Glomerular endothelial cell (primary cell): ENCODE measurements at regions not wholly inside any gene's neighbourhood (a gene's known extent, or its start where the extent isn't known, plus 50 kb on each side); places are given as distances from the start of the nearest gene placed in this dataset.

Experiments used
- DNase-seq: peaks from one replicate; pipeline ENCODE4 v3.0.0-alpha.2; 2011; ENCODE audit warnings: low read depth, low spot score; ENCODE audit errors: extremely low read depth

DNA sequence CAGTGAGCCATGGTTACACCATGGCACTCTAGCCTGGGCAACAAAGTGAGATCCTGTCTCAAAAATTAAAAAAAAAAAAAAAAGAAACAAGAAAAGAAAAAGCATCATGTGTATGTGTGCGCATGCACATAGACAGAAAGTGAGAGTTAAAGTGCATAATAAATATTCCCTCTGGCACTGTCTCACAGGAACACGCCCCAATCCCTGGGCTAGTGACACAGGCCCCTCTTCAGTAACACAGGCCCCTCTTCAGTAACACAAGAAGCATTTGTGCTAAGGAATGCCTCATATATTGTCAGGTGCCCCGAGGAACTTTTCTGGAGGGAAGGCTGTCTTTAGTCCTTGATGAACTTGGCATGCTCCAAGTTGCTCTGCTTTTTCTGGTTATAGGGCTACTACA lies 57.5 kb downstream of the RPL27A start:
- no peak for DNase-seq

DNA sequence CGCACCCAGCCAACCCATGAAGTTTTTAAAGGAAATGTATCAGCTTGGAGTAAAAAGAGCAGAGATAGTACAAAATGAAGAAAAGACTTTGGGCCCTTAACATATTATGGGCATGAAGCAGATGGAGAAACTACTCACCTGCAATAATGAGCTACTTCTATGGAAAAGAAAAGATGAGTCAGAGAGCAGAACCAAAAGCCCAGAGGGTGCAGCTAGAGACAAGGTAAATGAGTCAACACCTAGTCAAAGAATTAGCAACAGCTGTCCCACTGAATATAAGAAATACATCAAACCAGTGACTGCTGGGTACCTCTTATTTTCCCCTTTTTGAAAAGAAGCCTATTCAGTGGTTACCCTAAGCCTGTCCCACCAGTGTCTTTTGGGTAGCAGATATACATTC lies 61.8 kb downstream of the RPL27A start:
- no peak for DNase-seq

DNA sequence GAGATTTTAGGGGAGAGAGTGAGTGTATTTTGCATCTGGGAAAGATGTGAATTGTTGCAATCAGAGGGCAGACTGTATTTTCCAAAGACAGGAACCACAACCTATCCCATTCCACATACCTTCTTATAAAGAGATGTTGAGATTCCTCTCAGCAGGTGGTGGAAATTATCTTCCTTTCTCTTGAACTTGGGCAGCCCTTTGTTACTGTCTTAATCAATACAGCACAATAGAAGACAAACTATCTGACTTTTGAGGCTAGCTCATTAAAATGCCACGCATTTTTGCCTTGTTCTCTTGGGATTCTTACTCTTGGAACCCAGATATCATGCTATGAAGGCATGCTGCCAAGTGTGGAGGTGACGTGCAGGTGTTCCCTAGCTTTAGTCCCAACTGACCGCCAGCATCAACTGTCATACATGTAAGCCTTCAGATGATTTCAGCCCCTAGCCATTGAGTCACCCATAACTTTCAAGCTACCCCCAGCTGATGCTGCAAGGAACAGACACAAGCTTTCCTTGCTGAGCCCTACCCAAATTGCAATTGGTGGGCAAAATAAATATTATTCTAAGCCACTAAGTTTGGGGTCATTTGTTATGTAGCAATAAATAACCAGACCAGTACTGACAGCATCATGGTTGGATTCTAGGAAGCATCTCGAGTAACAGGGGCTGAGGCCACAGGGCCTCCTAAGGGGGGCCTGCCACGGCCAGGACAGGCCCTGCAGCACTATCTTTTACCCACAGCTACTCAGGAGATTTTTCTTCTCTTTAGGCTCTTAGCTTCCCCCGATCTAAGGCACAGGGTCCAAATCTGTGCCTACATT lies 63.0 kb downstream of the RPL27A start:
- no peak for DNase-seq

DNA sequence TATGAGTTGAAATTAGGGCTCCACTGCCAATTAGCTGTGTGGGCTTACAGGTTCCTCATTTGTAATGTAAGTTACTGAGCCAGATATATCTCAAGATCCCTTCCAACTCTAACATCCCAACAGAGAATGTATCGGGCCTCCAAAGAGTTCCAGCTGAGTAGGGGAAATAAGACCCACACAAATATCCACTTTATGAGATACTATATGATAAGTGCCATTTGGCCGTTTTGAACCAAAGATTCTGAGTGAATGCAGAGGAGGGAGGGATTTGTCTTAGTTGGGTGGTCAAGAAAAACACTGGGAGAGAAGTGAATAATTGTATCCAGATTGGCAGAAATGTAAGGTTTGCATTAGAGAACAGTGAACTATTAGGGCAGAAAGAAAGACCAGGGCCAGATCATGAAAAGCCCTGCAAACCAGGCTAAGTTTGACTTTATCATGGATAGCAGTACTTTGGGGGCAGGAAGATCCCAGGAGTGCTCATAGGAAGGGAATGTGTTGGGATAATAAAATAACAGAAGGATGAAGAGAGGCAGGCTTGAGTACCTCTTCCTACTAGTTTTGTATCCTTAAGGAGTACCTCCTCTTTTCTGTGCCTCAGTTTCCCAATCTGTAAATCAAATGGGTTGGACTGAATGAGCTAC lies 63.9 kb downstream of the RPL27A start:
- no peak for DNase-seq

DNA sequence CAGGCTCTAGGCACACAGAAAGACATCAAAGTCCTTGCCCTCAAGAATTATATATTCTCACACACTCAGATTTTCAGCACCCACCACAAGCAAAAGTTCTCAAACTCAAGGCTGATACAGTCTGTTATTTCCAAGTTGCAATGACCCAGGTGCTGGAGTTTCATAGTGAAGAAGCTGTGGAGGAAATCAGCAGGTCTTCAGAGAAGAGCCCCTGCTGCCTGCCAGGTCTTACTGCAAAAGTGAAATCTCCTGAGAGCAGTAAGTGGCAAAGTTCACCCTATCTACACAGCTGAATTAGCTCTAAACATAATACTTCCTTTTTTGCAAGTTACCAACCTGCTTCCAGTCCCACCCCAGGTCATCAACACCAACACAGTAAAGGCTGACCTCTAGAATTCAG lies 64.6 kb downstream of the RPL27A start:
- no peak for DNase-seq

DNA sequence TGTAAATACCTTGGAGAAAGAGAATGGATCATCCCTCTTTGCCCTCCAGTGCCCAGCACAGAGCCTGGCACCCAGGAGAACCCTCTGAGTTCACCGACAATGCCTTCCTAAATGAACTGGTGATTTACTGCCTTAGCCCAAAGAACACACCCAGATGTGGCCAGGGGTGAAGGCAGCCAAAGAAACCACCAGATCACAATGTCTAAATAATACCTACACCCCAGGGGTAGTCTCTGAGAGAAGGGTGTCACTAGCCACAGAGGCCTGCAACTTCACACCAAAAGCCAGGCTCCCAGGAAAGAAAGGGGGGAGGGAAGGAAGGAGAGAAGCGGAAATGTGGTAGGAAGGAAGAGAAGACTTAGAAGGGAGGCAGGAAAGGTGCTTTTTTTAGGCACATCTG lies 65.7 kb downstream of the RPL27A start:
- no peak for DNase-seq

DNA sequence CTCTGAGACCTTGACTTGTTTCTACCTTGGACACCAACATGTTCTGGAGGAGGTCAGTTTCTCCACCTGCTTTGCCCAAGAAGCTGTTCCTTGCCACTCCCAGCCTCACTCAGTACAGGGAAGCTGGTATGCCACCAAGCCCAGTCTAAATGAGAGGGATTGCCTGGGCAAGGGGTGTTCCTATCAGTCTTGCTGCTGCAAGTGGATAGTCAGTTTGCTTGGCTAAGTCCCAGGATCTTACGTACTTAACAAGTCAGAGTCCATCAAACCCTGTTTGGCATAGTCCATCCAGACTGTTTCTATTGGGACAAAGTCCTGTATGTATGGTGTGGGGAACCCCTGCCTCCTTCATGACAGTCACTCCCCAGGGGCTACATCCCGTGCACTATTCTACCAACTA lies 66.6 kb downstream of the RPL27A start:
- no peak for DNase-seq

DNA sequence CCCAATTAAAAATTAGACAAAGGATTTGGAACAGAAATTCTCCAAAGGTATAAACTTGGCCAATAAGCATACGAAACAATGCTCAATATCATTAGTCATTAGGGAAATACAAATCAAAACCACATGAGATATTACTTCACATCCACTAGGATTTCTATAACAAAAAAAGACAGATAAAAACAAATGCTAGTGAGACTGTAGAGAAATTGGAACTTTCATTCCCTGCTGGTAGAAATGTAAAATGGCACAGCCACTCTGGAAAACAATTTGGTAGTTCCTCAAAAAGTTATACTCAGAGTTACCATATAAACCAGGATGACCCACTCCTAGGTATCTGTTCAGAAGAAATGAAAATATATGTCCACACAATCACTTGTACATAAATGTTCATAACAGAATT lies 71.6 kb downstream of the RPL27A start:
- no peak for DNase-seq

DNA sequence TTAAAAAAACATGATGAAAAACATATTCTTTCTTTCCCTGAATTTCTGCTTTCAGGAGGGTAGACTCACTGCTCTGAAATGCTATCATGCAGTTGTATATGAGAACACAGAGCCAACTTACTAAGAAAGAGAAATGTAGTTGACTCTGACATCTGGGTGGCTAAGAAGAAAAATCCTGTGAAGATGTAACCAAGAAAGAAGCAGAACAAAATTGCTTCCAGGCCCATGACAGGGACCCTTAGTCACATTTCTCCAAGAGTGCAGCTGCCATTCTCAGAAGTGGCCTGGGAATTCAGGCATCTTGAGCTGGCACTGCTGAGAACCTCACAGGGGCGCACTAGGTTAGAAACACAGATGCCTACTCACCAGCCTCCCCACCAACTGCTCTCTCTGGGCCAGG lies 73.6 kb downstream of the RPL27A start:
- DNase-seq = no peak

DNA sequence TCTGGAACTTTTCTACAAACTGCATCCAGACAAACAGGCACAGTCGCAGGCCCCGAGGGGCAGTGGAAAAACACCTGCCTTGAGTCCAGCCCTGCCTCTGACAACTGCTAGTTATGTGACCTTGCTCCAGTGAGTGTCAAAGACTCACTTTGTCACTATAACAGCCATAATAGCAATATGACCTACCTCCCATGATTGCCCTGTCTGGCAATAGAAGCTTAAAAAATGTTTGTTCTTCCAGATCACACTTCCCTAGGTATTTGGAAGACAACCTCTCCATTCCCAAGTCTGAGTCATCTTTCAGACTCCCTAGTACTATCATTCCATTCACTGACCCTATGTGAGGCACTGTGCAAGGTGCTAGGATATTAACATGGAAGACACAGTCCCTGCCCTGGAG lies 74.5 kb downstream of the RPL27A start:
- no peak for DNase-seq

DNA sequence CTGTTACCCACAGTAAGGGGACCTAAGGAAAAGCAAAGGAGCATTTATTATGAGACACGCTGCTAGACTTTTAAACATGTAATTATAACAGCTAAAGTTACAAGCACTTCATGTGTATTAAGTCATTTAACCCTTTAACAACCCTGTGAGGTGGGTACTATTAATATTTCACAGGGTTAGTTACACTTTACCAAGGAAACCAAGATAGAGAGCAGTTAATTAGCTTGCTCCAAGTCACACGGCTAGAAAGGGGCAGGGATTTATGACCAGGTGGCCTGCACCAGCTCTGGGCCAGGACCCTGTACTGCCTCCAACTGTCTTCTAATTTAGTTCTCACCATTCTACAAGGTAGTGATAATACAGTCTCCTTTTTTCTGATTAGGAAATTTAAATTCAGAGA lies 74.9 kb downstream of the RPL27A start:
- no peak for DNase-seq

DNA sequence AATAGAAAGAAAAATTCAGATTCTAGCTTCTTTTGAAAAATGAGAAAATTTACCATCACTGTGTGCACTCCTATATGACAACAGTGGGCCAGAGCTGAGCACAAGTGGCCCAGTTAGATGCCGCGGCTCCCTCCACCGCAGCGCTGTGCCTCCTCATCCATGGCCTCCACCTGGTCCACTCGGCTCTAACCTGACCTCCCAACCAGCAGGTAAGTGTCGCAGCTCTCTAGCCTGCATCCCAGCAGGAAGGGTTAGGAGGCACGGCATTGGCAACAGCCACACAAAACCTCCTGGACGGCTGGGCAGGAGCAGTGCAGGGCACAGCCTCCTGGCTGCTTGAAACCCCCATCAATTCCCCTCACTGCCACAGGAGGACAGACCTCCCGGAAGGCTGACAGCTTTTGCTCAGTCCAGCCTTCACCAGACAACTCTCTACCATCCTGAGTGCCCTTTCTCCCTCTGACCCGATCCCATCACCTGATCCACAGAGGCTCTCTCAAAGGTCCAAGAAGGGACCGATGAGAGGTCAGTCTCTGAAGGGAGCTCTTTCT lies 76.1 kb downstream of the RPL27A start:
- no peak for DNase-seq

DNA sequence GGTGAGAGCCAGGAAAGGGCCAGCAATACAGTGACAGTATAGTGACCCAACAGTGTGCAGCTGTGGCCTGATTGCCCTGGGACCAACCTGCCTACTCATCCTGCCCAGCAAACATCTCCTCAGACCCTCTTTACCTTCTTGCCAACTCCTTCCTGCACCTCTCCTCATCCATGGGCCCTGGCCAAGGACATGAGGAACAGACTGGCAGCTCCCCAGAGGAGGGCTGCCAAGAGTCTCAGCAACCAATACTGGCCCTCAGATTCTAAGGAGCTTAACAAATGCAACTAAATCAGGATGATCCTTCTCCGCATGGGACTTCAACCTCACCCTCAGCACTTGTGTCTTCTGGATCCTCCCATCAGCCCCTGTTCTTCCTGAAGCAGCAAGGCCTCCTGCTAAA lies 77.0 kb downstream of the RPL27A start:
- no peak for DNase-seq

DNA sequence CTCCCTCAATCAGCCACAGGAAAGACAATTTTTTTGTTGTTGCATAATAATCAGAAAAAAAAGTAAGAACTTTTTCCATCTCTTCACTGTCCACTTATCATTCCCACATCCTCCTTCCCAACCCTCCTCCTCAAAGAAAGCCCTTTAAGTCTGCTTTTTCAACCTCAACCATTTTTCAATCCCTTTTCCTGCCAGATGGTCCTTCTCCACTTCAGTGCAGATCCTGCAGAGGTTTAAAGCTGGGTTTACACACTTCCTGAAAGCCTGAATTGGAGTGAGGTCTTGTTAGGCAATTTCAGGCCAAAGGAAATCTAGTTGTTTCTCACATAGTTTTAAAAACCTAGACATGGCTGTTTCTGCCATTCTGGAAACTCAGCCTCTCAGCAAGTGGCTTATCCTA lies 78.3 kb downstream of the RPL27A start:
- DNase-seq = no peak

DNA sequence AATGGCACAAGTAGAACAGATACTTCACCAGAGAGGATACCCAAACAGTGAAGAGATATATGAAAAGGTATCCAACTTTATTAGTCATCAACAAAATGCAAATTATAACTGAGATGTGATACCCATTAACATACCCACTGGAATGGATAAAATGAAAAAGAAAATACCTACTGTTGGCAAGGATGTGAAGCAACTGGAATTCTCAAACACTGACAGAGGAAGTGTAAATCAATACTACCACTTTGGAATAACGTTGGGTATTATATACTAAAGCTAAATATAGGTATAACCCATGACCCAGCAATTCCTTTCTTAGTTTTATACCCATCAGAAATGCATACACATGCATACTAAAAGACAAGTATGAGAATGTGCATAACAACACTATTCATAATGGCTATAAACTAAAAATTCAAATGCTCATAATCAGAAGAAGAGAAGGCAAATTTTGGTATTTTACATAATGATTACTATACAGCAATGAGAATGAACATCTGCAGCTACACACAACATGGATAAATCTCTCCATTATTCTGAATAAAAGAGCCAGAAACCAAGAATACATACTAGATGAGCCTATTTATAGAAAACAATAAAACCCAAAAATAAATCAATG lies 80.6 kb downstream of the RPL27A start:
- no peak for DNase-seq

DNA sequence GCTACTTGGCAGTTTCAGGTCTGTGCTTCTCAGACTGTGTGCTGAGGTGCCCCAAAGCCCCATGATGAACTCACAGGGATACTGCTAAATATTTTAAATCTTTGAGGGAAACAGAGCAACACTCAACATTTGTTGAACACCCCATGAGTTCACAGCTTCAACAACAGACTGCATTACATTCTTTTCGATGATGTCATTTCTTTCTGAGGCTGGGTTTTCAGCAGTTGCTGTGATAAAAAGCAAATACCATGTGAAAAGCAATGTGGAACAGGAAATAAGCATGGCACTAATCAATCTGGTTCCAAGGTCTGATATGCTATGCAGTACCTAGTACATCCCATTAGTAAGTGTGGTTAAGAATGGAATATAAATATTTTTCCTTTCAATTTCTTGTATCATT lies 82.7 kb downstream of the RPL27A start:
- DNase-seq = no peak

DNA sequence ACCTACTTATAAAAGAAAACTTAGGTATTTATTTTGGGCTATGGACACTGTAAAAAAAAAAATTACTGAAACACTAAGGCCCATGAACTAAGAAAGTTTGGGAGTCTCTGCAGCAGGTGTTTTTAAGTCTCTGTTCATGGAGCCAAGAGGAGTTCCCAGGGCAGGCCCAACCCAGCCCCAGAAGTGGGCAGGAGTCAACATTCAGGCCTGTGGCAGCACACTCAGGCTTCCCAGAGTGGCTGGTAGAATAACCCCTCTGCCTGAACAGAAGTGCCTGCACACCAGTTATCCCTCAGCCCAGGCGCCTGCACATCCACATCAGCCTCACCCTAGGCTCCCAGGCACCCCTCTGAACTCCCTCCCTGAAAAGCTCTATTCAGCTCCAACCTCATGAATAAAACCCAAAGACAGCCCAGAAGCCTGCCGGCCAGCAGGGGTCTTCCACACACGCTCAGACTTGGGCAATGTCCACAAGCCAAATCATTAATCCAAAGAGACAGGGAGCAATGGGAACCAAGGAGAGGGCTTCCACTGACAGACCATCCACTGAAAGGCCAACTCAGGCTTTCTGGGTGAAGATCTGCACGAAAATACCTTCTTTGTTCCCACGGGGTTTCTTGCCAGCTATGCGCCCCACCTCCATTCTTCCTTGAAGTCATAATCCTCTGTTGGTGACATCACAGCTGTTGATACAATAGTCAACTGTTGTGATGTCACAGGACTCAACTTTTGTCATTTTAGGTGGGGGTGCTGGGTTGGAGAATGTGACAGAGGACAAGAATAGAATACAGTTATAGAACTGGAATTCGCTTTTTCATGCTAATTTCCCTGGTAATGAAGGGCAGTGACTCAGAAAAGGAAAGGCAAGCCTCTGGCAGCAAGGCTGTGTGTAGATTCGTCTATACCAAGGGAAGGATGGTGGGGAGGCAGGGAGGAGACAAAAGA lies 83.7 kb downstream of the RPL27A start:
- DNase-seq = no peak

DNA sequence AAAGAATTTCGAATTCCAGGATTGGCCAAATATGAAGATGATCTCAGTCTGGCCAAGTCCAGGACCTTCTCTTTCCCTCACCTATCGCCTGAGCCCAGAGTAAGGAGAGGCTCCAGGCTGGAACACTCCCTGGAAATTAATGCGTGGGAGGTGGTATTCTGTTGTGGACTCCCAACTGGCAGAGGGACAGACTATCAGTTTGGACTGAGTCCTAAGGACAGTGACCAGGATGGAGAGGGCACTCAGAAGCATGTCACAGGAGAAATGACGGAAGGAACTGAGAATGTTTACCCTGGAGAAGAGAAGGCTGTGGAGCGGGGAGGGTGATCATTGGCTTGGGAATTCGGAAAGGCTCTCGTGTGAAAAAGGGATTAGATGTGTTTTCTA lies 84.4 kb downstream of the RPL27A start:
- no peak for DNase-seq

DNA sequence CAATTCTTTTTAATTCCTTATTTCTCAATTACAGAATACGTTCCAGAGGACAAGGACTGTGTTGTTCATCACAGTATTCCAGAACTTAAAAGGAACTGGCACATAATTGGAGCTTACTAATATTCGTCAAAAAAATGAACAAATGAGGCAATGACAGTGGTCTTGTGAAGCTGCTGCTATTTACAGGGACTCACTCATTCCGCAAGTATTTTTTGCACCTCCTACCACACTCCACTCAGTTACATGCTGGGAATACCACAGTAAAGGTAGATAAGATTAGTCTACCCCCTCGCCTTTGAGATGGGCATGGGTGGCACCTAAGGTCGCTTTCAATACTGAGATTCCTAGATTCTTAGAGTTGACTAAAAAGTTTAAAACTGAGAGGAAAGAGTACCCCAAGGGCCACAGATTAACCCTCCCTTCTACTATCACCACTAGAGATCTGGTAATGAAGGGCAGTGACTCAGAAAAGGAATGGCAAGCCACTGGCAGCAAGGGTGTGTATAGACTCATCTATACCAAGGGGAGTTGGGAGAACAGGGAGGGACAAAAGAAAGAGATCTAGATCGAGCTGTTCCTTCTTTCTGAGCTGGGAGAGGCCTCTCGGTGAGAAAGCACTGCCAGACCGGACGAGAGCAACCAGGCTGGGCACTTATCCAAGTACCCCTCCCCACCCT lies 85.0 kb downstream of the RPL27A start:
- DNase-seq = no peak

DNA sequence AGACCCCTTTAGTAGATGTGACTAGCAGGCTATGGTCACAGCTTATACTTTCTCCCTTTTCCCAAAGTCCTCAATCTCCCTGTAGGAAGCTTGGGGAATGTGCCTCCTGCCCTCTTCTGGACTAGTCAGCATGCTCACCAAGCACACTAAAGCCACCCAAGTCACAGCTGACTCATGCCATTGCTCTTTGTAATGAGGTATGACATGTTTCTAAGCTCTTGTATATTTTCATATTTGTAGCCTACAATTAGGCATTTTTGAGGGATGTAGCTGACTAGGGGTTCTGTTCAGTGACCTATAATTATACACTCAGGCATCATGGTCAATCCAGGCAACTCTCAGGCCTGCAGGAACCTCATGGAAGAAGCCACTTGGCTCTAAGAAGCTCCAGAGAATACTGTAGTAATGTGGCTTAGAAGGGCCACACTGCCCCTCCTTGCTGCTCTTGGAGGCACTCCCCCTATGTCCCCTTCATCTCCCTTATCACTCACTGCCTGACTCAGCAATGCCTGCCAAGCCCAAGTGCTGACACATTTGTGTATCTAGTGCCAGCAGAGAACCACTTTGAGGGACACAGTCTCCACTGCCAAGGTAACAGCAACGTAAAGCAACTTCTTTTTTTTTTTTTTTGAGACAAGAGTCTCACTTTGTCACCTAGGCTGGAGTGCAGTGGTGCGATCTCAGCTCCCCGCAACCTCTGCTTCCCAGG lies 86.2 kb downstream of the RPL27A start:
- no peak for DNase-seq
